ENCODE measurements at regions not wholly inside any gene's neighbourhood (a gene's known extent, or its start where the extent isn't known, plus 50 kb on each side); places are given as distances from the start of the nearest gene placed in this dataset.

GRCh38 chr11:64457416-64458010 is 98.2 kb upstream of the SLC22A11 start:
- DNase-seq = no peak
- Histone ChIP-seq H3K27ac (ENCODE audit: insufficient read depth, low read length, poor library complexity, severe bottlenecking) (no peak overlapping the region), H3K4me3 (ENCODE audit: insufficient read depth, low read depth, low read length, poor library complexity, severe bottlenecking) (no peak overlapping the region), H3K9me3 (ENCODE audit: control insufficient read depth, low read length) (no peaks in the 10 kb centered on the region), H3K4me1 (ENCODE audit: control insufficient read depth, insufficient read depth, low read length, poor library complexity, severe bottlenecking) (no peaks in the 10 kb centered on the region), H3K27me3 (replicated peaks; ENCODE audit: control insufficient read depth, insufficient read depth, low read length, poor library complexity, severe bottlenecking) (no peaks in the 10 kb centered on the region), H3K36me3 (ENCODE audit: control insufficient read depth, insufficient read depth, low read length) (no peaks in the 10 kb centered on the region)

- Histone ChIP-seq H3K4me1 (ENCODE audit: control insufficient read depth, insufficient read depth, low read length, poor library complexity, severe bottlenecking) (no peaks in the 10 kb centered on the region), H3K4me3 (ENCODE audit: insufficient read depth, low read depth, low read length, poor library complexity, severe bottlenecking) (no peak overlapping the region), H3K9me3 (ENCODE audit: control insufficient read depth, low read length) (no peaks in the 10 kb centered on the region), H3K27ac (ENCODE audit: insufficient read depth, low read length, poor library complexity, severe bottlenecking) (no peak overlapping the region), H3K27me3 (replicated peaks; ENCODE audit: control insufficient read depth, insufficient read depth, low read length, poor library complexity, severe bottlenecking) (no peaks in the 10 kb centered on the region), H3K36me3 (ENCODE audit: control insufficient read depth, insufficient read depth, low read length) (no peaks in the 10 kb centered on the region)
- no peak for DNase-seq
Observed at GRCh38 chr11:64458997-64459396, 96.7 kb upstream of the SLC22A11 start.

DNA sequence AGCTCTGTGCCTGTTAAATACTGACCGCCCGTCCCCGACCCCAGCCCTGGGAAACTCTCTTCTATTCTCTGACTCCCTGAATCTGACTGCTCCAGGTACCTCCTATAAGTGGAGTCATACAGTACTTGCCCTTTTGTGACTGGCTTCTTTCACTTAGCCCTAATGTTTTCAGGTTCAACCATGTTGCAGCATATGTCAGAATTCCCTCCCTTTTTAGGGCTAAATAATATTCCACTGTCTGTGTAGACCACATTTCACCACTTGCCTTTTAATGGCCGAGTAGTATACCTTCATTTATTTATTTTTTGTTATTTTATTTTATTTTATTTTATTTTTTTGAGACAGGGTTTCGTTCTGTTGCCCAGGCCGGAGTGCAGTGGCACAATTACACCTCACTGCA is 96.1 kb upstream of the SLC22A11 start:
- Histone ChIP-seq H3K4me3 (ENCODE audit: insufficient read depth, low read depth, low read length, poor library complexity, severe bottlenecking) (no peak overlapping the region), H3K36me3 (ENCODE audit: control insufficient read depth, insufficient read depth, low read length) (no peaks in the 10 kb centered on the region), H3K27me3 (replicated peaks; ENCODE audit: control insufficient read depth, insufficient read depth, low read length, poor library complexity, severe bottlenecking) (no peaks in the 10 kb centered on the region), H3K9me3 (ENCODE audit: control insufficient read depth, low read length) (no peaks in the 10 kb centered on the region), H3K4me1 (ENCODE audit: control insufficient read depth, insufficient read depth, low read length, poor library complexity, severe bottlenecking) (no peaks in the 10 kb centered on the region), H3K27ac (ENCODE audit: insufficient read depth, low read length, poor library complexity, severe bottlenecking) (no peak overlapping the region)
- DNase-seq = no peak

DNA sequence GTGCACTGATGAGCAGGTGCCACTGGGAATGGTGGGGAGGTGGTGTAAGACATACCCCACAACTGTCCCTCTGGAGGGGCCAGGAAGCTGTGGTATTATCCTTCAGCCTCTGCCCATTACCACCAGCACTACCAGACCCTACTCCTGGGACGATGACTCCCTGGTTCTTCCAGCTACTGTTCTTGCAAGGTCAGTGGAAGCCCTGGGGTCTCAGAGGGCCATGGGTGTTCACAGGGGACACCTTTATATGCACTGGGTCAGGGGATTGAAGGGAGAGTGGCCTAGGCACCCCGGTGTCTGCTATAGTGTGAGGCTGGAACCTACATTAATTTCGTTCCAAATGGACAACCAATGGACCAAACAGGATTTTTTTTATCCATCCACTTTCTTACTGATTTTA is 94.7 kb upstream of the SLC22A11 start:
- Histone ChIP-seq H3K4me3 (ENCODE audit: insufficient read depth, low read depth, low read length, poor library complexity, severe bottlenecking) (no peak overlapping the region), H3K9me3 (ENCODE audit: control insufficient read depth, low read length) (no peaks in the 10 kb centered on the region), H3K36me3 (ENCODE audit: control insufficient read depth, insufficient read depth, low read length) (no peaks in the 10 kb centered on the region), H3K4me1 (ENCODE audit: control insufficient read depth, insufficient read depth, low read length, poor library complexity, severe bottlenecking) (no peaks in the 10 kb centered on the region), H3K27ac (ENCODE audit: insufficient read depth, low read length, poor library complexity, severe bottlenecking) (no peak overlapping the region), H3K27me3 (replicated peaks; ENCODE audit: control insufficient read depth, insufficient read depth, low read length, poor library complexity, severe bottlenecking) (no peaks in the 10 kb centered on the region)
- DNase-seq = no peak

- no peaks in the 10 kb centered on the region for H3K4me1 ChIP-seq (ENCODE audit: control insufficient read depth, insufficient read depth, low read length, poor library complexity, severe bottlenecking)
Observed at GRCh38 chr11:64466115-64466718, 89.5 kb upstream of the SLC22A11 start.

DNA sequence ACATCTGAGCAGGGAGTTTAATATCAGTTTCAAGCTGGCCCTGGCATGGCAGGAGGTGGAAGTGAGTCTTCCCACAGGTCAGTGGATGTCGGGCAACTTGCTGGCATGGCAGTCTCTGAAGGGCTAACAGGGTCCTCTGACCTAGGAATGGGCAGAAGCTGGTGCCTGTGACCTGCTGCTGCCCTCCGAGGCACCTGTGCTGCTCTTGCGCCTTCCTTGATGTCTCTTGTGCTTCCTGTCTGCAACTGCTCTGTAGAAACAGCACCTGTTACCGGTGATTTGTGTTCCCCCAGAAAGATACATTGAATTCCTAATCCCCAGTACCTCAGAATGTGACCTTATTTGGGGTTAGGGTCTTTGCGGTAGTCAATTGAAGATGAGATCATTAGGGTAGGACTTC is 86.5 kb upstream of the SLC22A11 start:
- no peak for DNase-seq
- Histone ChIP-seq H3K4me3 (ENCODE audit: insufficient read depth, low read depth, low read length, poor library complexity, severe bottlenecking) (no peak overlapping the region), H3K36me3 (ENCODE audit: control insufficient read depth, insufficient read depth, low read length) (no peaks in the 10 kb centered on the region), H3K27ac (ENCODE audit: insufficient read depth, low read length, poor library complexity, severe bottlenecking) (no peak overlapping the region), H3K27me3 (replicated peaks; ENCODE audit: control insufficient read depth, insufficient read depth, low read length, poor library complexity, severe bottlenecking) (no peaks in the 10 kb centered on the region), H3K4me1 (ENCODE audit: control insufficient read depth, insufficient read depth, low read length, poor library complexity, severe bottlenecking) (no peaks in the 10 kb centered on the region), H3K9me3 (ENCODE audit: control insufficient read depth, low read length) (no peaks in the 10 kb centered on the region)

More at GRCh38 chr11:64466115-64466718, 89.5 kb upstream of the SLC22A11 start:
- Histone ChIP-seq H3K27ac (ENCODE audit: insufficient read depth, low read length, poor library complexity, severe bottlenecking) (no peak overlapping the region), H3K36me3 (ENCODE audit: control insufficient read depth, insufficient read depth, low read length) (no peaks in the 10 kb centered on the region), H3K27me3 (replicated peaks; ENCODE audit: control insufficient read depth, insufficient read depth, low read length, poor library complexity, severe bottlenecking) (no peaks in the 10 kb centered on the region), H3K4me3 (ENCODE audit: insufficient read depth, low read depth, low read length, poor library complexity, severe bottlenecking) (no peak overlapping the region), H3K9me3 (ENCODE audit: control insufficient read depth, low read length) (no peaks in the 10 kb centered on the region)
- DNase-seq = no peak

DNA sequence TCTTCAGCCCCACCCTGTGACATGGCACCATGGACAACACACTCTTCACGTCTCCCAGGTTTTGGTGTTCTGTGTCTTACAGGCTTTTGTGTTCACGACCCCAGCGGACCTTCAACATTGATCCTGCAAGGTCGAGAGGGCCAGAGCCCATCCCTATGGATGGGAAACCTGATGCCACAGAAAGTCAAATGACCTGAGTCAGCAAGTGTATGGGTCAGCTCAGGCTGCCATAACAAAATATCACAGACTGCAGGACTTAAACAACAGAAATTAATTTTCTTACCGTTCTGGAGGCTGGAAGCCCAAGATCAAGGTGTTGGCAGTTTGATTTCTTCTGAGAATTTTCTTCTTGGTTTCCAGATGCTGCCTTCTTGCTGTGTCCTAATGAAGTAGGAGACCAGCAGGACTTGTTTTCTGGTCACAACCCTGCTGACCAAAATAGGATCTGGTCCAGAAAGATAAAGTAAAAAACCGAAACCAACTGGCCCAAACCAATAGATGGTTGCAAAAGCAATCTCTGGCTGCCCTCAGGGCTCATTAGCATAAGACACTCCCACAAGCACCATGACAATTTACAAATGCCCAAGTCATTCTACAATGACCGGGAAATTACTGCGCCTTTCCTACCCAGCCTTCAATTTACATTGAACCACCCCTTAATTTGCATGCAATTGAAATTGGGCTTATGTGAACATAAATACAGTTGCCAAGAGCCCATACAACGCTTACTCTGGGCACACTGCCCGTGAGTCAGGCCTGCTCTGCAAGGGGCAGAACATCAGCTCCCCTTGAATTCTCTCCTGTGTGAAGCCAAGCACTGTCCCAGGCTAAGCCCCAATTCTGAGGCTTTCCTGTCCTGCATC is 82.9 kb upstream of the SLC22A11 start:
- no peaks in the 10 kb centered on the region for H3K9me3 ChIP-seq (ENCODE audit: control insufficient read depth, low read length)
- no peaks in the 10 kb centered on the region for H3K27me3 ChIP-seq (replicated peaks; ENCODE audit: control insufficient read depth, insufficient read depth, low read length, poor library complexity, severe bottlenecking)
- DNase-seq = no peak

GRCh38 chr11:64474680-64475079 is 81.1 kb upstream of the SLC22A11 start:
- DNase-seq = no peak
- Histone ChIP-seq H3K9me3 (ENCODE audit: control insufficient read depth, low read length) (no peaks in the 10 kb centered on the region), H3K4me1 (ENCODE audit: control insufficient read depth, insufficient read depth, low read length, poor library complexity, severe bottlenecking) (no peaks in the 10 kb centered on the region), H3K27ac (ENCODE audit: insufficient read depth, low read length, poor library complexity, severe bottlenecking) (no peak overlapping the region), H3K36me3 (ENCODE audit: control insufficient read depth, insufficient read depth, low read length) (no peaks in the 10 kb centered on the region), H3K27me3 (replicated peaks; ENCODE audit: control insufficient read depth, insufficient read depth, low read length, poor library complexity, severe bottlenecking) (no peaks in the 10 kb centered on the region), H3K4me3 (ENCODE audit: insufficient read depth, low read depth, low read length, poor library complexity, severe bottlenecking) (no peak overlapping the region)

More for the DNA sequence above, 82.9 kb upstream of the SLC22A11 start:
- Histone ChIP-seq H3K27ac (ENCODE audit: insufficient read depth, low read length, poor library complexity, severe bottlenecking) (no peak overlapping the region), H3K4me3 (ENCODE audit: insufficient read depth, low read depth, low read length, poor library complexity, severe bottlenecking) (no peak overlapping the region), H3K36me3 (ENCODE audit: control insufficient read depth, insufficient read depth, low read length) (no peaks in the 10 kb centered on the region), H3K4me1 (ENCODE audit: control insufficient read depth, insufficient read depth, low read length, poor library complexity, severe bottlenecking) (no peaks in the 10 kb centered on the region)

- no peaks in the 10 kb centered on the region for H3K36me3 ChIP-seq (ENCODE audit: control insufficient read depth, insufficient read depth, low read length)
- H3K4me1 ChIP-seq (ENCODE audit: control insufficient read depth, insufficient read depth, low read length, poor library complexity, severe bottlenecking) = no peaks in the 10 kb centered on the region
- H3K4me3 ChIP-seq (ENCODE audit: insufficient read depth, low read depth, low read length, poor library complexity, severe bottlenecking) = no peak overlapping the region
- no peak for DNase-seq
- H3K27me3 ChIP-seq (replicated peaks; ENCODE audit: control insufficient read depth, insufficient read depth, low read length, poor library complexity, severe bottlenecking) = no peaks in the 10 kb centered on the region
- H3K9me3 ChIP-seq (ENCODE audit: control insufficient read depth, low read length) = no peaks in the 10 kb centered on the region
- H3K27ac ChIP-seq (ENCODE audit: insufficient read depth, low read length, poor library complexity, severe bottlenecking) = no peak overlapping the region
Observed at GRCh38 chr11:64475145-64475544, 80.6 kb upstream of the SLC22A11 start.

DNA sequence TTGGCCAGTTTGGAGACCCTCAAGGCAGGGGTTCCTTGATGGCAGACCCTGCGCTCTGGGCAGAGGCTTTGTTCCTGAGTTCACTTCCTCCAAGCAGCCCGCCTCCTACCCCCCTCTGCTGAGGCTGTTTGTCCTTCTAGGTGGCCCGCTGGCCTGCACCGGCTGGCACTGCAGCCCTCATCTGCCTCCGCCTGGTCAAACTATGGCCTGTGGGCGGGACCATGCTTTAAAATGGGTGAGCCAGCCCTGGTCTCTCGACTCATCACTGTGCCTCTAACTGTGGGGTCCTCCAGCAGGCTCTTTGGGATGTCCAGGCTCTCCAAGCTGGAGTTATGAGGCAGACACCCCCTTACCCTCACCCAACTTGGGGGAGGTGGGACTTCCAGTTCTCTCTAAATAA is 78.9 kb upstream of the SLC22A11 start:
- DNase-seq = no peak
- no peaks in the 10 kb centered on the region for H3K9me3 ChIP-seq (ENCODE audit: control insufficient read depth, low read length)
- H3K27me3 ChIP-seq (replicated peaks; ENCODE audit: control insufficient read depth, insufficient read depth, low read length, poor library complexity, severe bottlenecking) = no peaks in the 10 kb centered on the region
- H3K36me3 ChIP-seq (ENCODE audit: control insufficient read depth, insufficient read depth, low read length) = no peaks in the 10 kb centered on the region
- no peak overlapping the region for H3K27ac ChIP-seq (ENCODE audit: insufficient read depth, low read length, poor library complexity, severe bottlenecking)
- no peaks in the 10 kb centered on the region for H3K4me1 ChIP-seq (ENCODE audit: control insufficient read depth, insufficient read depth, low read length, poor library complexity, severe bottlenecking)
- H3K4me3 ChIP-seq (ENCODE audit: insufficient read depth, low read depth, low read length, poor library complexity, severe bottlenecking) = no peak overlapping the region
